SK-N-SH (cell line): ENCODE measurements at regions not wholly inside any gene's neighbourhood (a gene's known extent, or its start where the extent isn't known, plus 50 kb on each side); places are given as distances from the start of the nearest gene placed in this dataset.

Experiments used
- CTCF ChIA-PET: fragments of 300-600, 350-600 bp; formaldehyde crosslinking; extraction: SDS; loops from one replicate; lab custom pipeline; 2021; lab: Yijun Ruan, JAX
- POLR2A ChIA-PET: fragments of 350-600 bp; sonication (Branson Sonifier 250); formaldehyde crosslinking; extraction: SDS; loops from one replicate; lab custom pipeline; 2020; ENCODE audit warnings: antibody characterized with exemption, inconsistent platforms; lab: Yijun Ruan, JAX
- DNase-seq: peaks from one replicate; pipeline ENCODE4 v3.0.0; 2012
- H2AFZ ChIP-seq: fragments of 200-600 bp; sonication (generic); 2 replicates; pipeline ENCODE4 v1.8.1; 2016; ENCODE audit warnings: antibody characterized with exemption, mild to moderate bottlenecking, low read depth
- H3F3A ChIP-seq: fragments of 200-600 bp; sonication (generic); replicated peaks from 2 replicates; pipeline ENCODE3; 2016; ENCODE audit warnings: antibody characterized with exemption, mild to moderate bottlenecking; ENCODE audit not compliant: insufficient read depth
- H3K27ac ChIP-seq, 2 experiments: fragments of 200-500 bp in 1 of 2; fragments of 200-600 bp in 1 of 2; sonication (Bioruptor generic) in 1 of 2; sonication (generic), shearing (Covaris generic) in 1 of 2; 2 replicates each; pipeline versions ENCODE4 v1.5.1 to v1.6.1; 2014 to 2016; ENCODE audit warnings: low read depth in 2 of 2, inconsistent platforms in 1 of 2, low read length in 1 of 2, mild to moderate bottlenecking in 1 of 2, mixed read lengths in 1 of 2
- H3K27me3 ChIP-seq: fragments of 200-600 bp; sonication (generic), shearing (Covaris generic); 2 replicates; pipeline ENCODE4 v1.6.1; 2016; ENCODE audit warnings: mixed run types; ENCODE audit not compliant: insufficient read depth
- H3K36me3 ChIP-seq, 2 experiments: fragments of 200-500 bp in 1 of 2; fragments of 200-600 bp in 1 of 2; sonication (Bioruptor generic) in 1 of 2; sonication (generic) in 1 of 2; replicated peaks in 1 of 2; 2 replicates each; pipeline versions ENCODE3 to v1.5.1; 2014 to 2016; ENCODE audit warnings: low read length in 1 of 2, mild to moderate bottlenecking in 1 of 2; ENCODE audit not compliant: insufficient read depth in 2 of 2, control insufficient read depth in 1 of 2
- H3K4me1 ChIP-seq, 2 experiments: fragments of 200-500 bp in 1 of 2; fragments of 200-600 bp in 1 of 2; sonication (Bioruptor generic) in 1 of 2; sonication (generic), shearing (Covaris generic) in 1 of 2; 2 replicates each; pipeline versions ENCODE4 v1.5.1 to v1.6.1; 2014 to 2016; ENCODE audit warnings: low read depth in 1 of 2, low read length in 1 of 2, mixed run types in 1 of 2; ENCODE audit not compliant: insufficient read depth in 2 of 2, control insufficient read depth in 1 of 2
- H3K4me2 ChIP-seq: fragments of 200-600 bp; sonication (generic), shearing (Covaris generic); 2 replicates; pipeline ENCODE4 v1.6.1; 2017; ENCODE audit warnings: mixed run types
- H3K4me3 ChIP-seq, 2 experiments: fragments of 200-500 bp in 1 of 2; fragments of 200-600 bp in 1 of 2; sonication (Bioruptor generic) in 1 of 2; sonication (generic), shearing (Covaris generic) in 1 of 2; 2 replicates each; pipeline versions ENCODE4 v1.5.1 to v1.8.1; 2014 to 2016; ENCODE audit warnings: low read depth in 2 of 2, inconsistent platforms in 1 of 2, low read length in 1 of 2, mild to moderate bottlenecking in 1 of 2, mixed read lengths in 1 of 2, moderate library complexity in 1 of 2
- H3K79me2 ChIP-seq: fragments of 200-600 bp; sonication (generic); 2 replicates; pipeline ENCODE4 v1.8.1; 2017; ENCODE audit warnings: mild to moderate bottlenecking; ENCODE audit not compliant: insufficient read depth
- H3K9ac ChIP-seq: fragments of 200-600 bp; sonication (generic); 2 replicates; pipeline ENCODE4 v1.6.1; 2017; ENCODE audit warnings: mixed run types
- H3K9me2 ChIP-seq: fragments of 200-600 bp; sonication (generic); 2 replicates; pipeline ENCODE4 v1.6.1; 2017; ENCODE audit warnings: mixed run types
- H3K9me3 ChIP-seq: fragments of 200-600 bp; sonication (generic); 2 replicates; pipeline ENCODE4 v1.6.1; 2017; ENCODE audit warnings: mixed run types, mild to moderate bottlenecking, moderate library complexity
- H4K20me1 ChIP-seq: fragments of 200-600 bp; sonication (generic); 2 replicates; pipeline ENCODE4 v1.6.1; 2017; ENCODE audit warnings: mild to moderate bottlenecking, mixed run types; ENCODE audit not compliant: insufficient read depth
- CHD2 ChIP-seq: fragments of 150-350 bp; IDR thresholded peaks from 2 replicates; pipeline ENCODE4 v1.6.1; 2018; ENCODE audit warnings: low read length; ENCODE audit not compliant: partially characterized antibody
- CTCF ChIP-seq: fragments of 200-600 bp; sonication (generic); IDR thresholded peaks from 2 replicates; pipeline ENCODE4 v1.6.1; 2017; ENCODE audit warnings: antibody characterized with exemption, mild to moderate bottlenecking, moderate library complexity
- EP300 ChIP-seq, 2 experiments: IDR thresholded peaks; 2 replicates each; pipeline versions ENCODE4 v1.4.0 to v1.6.1; 2012; ENCODE audit warnings: borderline replicate concordance in 1 of 2, low read depth in 1 of 2, low read length in 1 of 2
- EZH2phosphoT487 ChIP-seq: fragments of 200-600 bp; sonication (generic); IDR thresholded peaks from 2 replicates; pipeline ENCODE4 v1.6.1; 2017; ENCODE audit warnings: low read depth, mixed run types, mild to moderate bottlenecking, antibody characterized with exemption, moderate library complexity, borderline replicate concordance
- GABPA ChIP-seq: IDR thresholded peaks from 2 replicates; pipeline ENCODE4 v1.4.0; 2012; ENCODE audit warnings: low read depth, mild to moderate bottlenecking
- IRF3 ChIP-seq: fragments of 150-350 bp; IDR thresholded peaks from 2 replicates; pipeline ENCODE4 v1.6.1; 2016; ENCODE audit warnings: mild to moderate bottlenecking, low read depth, low read length
- MAX ChIP-seq: IDR thresholded peaks from 2 replicates; pipeline ENCODE4 v1.4.0; 2012; ENCODE audit warnings: low read depth
- POLR2AphosphoS5 ChIP-seq: IDR thresholded peaks from 2 replicates; pipeline ENCODE4 v1.6.1; 2012; ENCODE audit warnings: low read depth, low read length
- RAD21 ChIP-seq: IDR thresholded peaks from 2 replicates; pipeline ENCODE4 v1.6.1; 2012; ENCODE audit warnings: mild to moderate bottlenecking, low read length
- RXRA ChIP-seq: IDR thresholded peaks from 2 replicates; pipeline ENCODE4 v1.4.0; 2012; ENCODE audit warnings: low read depth, mild to moderate bottlenecking, borderline replicate concordance
- SIN3A ChIP-seq: IDR thresholded peaks from 2 replicates; pipeline ENCODE4 v1.6.1; 2012; ENCODE audit warnings: low read depth, mild to moderate bottlenecking, low read length, moderate library complexity, borderline replicate concordance
- SMC3 ChIP-seq: IDR thresholded peaks from 2 replicates; pipeline ENCODE4 v1.6.1; 2012; ENCODE audit warnings: low read depth, low read length, improper control_type of control experiment
- TCF12 ChIP-seq: IDR thresholded peaks from 2 replicates; pipeline ENCODE4 v1.4.0; 2012
- WGBS: methylation state at CpG from one replicate; pipeline ENCODE4 v1.1.6; 2017; ENCODE audit warnings: low lambda C conversion rate; 5-methylcytosine and 5-hydroxymethylcytosine counted together
- TF ChIP-seq, protein P1 (sequence below): IDR thresholded peaks from 2 replicates; pipeline ENCODE4 v1.4.0; 2012; ENCODE audit warnings: low read depth, borderline replicate concordance
- TF ChIP-seq, protein P2 (sequence below): IDR thresholded peaks from 2 replicates; pipeline ENCODE4 v1.4.0; 2012; ENCODE audit warnings: low read depth, borderline replicate concordance

- TF ChIP-seq RAD21 (no peak), POLR2AphosphoS5 (no peak), SMC3 (no peak), RXRA (no peak)
- TF ChIP-seq, protein P1, sequence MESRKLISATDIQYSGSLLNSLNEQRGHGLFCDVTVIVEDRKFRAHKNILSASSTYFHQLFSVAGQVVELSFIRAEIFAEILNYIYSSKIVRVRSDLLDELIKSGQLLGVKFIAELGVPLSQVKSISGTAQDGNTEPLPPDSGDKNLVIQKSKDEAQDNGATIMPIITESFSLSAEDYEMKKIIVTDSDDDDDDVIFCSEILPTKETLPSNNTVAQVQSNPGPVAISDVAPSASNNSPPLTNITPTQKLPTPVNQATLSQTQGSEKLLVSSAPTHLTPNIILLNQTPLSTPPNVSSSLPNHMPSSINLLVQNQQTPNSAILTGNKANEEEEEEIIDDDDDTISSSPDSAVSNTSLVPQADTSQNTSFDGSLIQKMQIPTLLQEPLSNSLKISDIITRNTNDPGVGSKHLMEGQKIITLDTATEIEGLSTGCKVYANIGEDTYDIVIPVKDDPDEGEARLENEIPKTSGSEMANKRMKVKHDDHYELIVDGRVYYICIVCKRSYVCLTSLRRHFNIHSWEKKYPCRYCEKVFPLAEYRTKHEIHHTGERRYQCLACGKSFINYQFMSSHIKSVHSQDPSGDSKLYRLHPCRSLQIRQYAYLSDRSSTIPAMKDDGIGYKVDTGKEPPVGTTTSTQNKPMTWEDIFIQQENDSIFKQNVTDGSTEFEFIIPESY, result no peak
- peaks cover 26% of the 10 kb centered on the region for H3F3A ChIP-seq
- no peaks in the 10 kb centered on the region for H3K27me3 ChIP-seq
- WGBS, result 66% methylated on average over 3 of the region's 3 CpGs
- POLR2A ChIA-PET, result no interaction called here
- no peak overlapping the region for H3K9ac ChIP-seq
- peaks cover 4 to 23% of the 10 kb centered on the region in 2 experiments; a peak in 3 of 4 replicates for H3K4me1 ChIP-seq
- H2AFZ ChIP-seq, result peak overlapping the region; percentile 74
- DNase-seq, result no peak
- CTCF ChIA-PET, result no interaction called here
- no peaks in the 10 kb centered on the region for H3K79me2 ChIP-seq
- H3K9me3 ChIP-seq, result no peaks in the 10 kb centered on the region
- H3K36me3 ChIP-seq, result no peaks in the 10 kb centered on the region
- H3K9me2 ChIP-seq, result no peaks in the 10 kb centered on the region
- H3K4me2 ChIP-seq, result peak overlapping the region; percentile 47
- H3K27ac ChIP-seq, result peak overlapping the region; percentile 74 to 85; a peak in 3 of 4 replicates
- H4K20me1 ChIP-seq, result no peaks in the 10 kb centered on the region
- no peak overlapping the region for H3K4me3 ChIP-seq
Observed at GRCh38 chr9:87276851-87277261, 220.8 kb upstream of the DAPK1 start.

DNA sequence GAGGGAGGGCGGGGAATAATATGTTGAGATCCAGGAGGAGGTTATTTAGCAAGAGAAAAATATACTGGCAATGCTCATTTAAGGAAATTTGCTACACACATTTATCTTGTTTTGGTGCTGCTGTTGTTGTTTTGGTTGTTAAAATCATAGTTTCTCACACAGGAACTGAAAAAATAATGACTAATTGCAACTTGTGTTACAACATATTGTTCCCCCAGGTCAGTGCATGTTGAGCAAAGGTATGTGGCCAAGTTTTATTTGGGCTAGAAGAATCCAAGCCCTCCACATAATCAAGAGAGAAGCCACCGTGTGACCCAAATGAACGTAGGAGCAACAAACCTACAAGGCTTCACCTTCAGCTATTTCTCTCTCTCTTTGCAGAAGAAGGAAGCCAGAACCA lies 220.3 kb upstream of the DAPK1 start:
- 91% methylated on average over 3 of the region's 3 CpGs for WGBS
- Histone ChIP-seq H3K4me3 (no peak overlapping the region), H3K27me3 (no peaks in the 10 kb centered on the region), H3K4me2 (peak overlapping the region; percentile 47; the same call in 1 of the 2 replicates), H3K4me1 (peaks cover 4 to 18% of the 10 kb centered on the region in 2 experiments), H3F3A (peaks cover 26% of the 10 kb centered on the region), H2AFZ (peak overlapping the region; percentile 74), H3K9me3 (no peaks in the 10 kb centered on the region), H3K79me2 (no peaks in the 10 kb centered on the region), H3K27ac (peak overlapping the region; percentile 74 to 85; a peak in 3 of 4 replicates), H3K9me2 (no peaks in the 10 kb centered on the region), H3K36me3 (no peaks in the 10 kb centered on the region), H4K20me1 (no peaks in the 10 kb centered on the region), H3K9ac (no peak overlapping the region)
- POLR2A ChIA-PET, result no interaction called here
- CTCF ChIA-PET, result no interaction called here
- no peak for DNase-seq
- no peak for TF ChIP-seq CHD2
- TF ChIP-seq EZH2phosphoT487, result no peak
- TF ChIP-seq IRF3, result no peak
- TF ChIP-seq EP300 (IDR thresholded peaks at IDR 0.05; ENCODE audit: borderline replicate concordance in 1 of 2, low read depth in 1 of 2, low read length in 1 of 2), result no peak
- no peak for TF ChIP-seq MAX
- TF ChIP-seq SIN3A, result no peak
- TF ChIP-seq GABPA, result no peak
- TF ChIP-seq, protein P1, result no peak
- TF ChIP-seq, protein P2, sequence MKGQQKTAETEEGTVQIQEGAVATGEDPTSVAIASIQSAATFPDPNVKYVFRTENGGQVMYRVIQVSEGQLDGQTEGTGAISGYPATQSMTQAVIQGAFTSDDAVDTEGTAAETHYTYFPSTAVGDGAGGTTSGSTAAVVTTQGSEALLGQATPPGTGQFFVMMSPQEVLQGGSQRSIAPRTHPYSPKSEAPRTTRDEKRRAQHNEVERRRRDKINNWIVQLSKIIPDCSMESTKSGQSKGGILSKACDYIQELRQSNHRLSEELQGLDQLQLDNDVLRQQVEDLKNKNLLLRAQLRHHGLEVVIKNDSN, result no peak
- TF ChIP-seq CTCF, result no peak
- no peak for TF ChIP-seq TCF12
